DMS114 treated with DMSO at 0.1 percent for 48 hours (cell line): ENCODE measurements at regions not wholly inside any gene's neighbourhood (a gene's known extent, or its start where the extent isn't known, plus 50 kb on each side); places are given as distances from the start of the nearest gene placed in this dataset.
"Not testable (repeated sequence)": the region's sequence is repeated elsewhere in the genome, so short reads cannot be mapped to it uniquely, and the experiment has no call there.

Experiments
- DNase-seq: peaks from one replicate; lab custom pipeline; 2025; ENCODE audit not compliant: unreplicated experiment; lab: John Stamatoyannopoulos, UW

DNA sequence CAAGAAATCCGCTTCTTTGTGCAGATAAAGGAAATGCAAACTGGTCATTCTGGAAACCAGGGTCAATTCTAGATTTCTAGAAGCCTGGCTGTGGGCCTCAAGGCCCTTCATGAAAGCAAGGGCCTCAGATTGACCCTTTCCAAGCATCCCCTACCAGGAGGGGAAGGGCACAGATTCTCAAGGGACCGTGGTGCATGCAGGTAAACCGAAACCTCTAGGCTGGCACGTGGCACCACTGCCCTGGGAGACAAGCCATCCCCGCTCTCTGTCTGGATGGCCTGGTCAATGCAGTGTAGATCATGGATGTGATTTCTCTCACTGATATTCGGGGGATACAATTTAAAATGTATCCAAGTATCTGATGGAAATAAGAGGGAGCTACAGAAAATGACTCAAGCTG is 69.4 kb downstream of the TOMM20 start:
- no peak for DNase-seq

DNA sequence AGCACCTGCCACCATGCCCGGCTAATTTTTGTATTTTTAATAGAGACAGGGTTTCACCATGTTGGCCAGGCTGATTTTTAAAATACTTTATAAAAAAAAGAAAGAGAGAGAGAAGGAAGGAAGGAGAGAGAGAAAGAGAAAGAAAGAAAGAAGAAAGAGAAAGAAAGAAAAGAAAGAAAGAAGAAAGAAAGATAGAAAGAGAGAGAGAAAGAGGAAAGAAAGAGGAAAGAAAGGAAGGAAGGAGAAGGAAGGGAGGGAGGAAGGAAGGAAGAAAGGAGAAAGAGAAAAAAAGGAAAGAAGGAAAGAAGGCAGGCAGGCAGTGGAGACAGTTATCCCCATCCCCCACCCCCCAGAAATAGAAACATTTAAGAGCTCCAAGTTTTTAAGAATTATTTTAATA is 69.9 kb downstream of the TOMM20 start:
- no peak for DNase-seq

DNA sequence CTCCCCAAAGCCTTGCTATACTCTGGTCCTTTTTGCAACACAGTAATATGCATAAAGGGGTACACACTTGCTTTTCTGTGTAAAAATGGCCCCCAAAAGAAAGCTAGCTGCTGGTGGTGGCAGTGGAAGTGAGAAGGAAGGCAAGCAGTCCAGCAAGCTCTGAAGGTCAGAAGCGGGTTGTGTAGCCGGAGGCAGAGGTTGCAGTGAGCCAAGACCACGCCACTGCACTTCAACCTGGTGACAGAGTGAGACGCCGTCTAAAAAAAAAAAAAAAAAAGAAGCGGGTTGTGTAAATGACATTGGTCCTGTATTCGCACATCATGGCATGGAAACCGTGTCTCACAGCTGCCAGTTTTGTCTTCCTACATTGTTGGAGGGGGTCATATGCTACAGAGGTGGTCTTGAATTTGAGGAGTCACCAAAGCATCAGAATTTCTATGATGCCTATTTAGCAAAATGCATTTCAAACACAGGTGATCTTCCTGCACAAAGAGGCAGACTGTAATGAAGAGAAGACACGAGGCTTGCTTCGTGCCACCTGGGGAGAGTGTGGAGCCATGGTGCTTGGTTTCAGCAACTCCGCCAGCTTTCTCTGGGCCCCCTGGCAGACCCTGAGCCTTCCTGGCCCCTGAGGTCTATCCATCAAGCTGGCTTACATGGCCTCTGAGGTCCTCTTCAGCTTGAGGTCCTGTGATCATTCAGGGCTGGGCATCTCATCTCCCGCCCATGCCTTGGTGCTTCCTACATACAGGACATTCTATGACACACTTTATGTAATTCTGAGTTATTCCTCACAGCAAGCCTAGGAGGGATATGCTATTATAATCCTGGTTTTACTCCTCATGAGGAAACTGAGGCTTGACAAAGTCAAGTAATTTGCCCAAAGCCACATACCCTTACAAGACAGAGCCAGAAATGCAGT is 71.0 kb downstream of the TOMM20 start:
- DNase-seq: no peak

DNA sequence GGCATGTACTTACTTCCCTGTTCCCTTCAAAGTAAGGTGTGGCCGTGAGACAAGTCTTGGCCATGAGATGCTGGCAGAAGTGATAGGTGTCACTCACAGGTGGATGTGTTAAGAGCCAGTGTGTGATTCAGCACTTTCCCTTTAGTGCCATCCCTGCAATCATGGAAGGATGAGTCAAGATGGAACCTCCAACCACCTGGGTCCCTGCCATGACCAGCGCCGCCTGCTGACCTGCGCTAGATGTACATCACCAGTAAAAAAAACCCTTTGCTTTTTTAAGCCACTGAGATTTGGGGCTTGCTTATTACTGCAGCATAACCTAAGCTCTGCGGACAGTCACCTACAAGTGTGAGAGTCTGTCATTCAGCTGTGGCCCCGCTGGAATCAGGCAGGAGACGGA is 71.7 kb downstream of the TOMM20 start:
- no peak for DNase-seq

DNA sequence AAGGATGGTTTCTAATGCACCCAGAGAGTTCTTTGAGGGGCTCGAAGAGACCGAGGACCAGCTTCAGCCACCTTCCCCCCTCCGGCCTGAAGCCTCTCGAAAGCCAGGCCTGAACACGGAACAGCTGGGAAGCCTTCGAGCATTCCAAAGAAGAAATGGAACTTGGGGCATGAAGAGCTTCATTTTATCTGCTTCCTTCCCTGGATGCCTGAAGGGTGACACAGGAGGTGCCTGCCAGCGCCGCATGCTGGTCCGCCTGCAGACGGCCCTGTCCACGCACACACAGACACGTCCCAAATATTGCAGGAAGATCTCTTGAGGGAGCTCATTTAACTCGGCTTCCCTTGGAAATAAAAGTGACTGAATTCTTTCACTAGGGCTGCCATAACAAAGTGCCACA is 73.7 kb downstream of the TOMM20 start:
- no peak for DNase-seq

DNA sequence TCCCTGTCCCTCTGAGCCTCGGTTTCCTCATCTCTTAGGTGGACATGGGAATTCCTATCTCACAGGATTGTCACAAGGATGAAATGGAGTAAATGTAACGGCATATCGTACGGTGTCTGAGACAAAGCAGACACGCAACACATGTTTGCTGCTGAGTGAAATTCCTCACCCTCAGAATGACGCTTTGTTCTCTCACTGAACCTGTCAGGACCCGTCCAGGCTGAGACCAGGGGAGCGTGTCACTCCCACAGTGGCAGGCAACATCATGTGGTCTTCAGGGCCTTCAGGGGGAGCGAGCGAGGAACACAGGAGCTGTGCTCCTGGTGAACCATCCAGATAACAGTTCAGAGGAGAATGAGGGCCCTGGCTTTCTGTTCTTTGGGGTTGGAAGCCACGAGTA is 74.2 kb downstream of the TOMM20 start:
- no peak for DNase-seq

DNA sequence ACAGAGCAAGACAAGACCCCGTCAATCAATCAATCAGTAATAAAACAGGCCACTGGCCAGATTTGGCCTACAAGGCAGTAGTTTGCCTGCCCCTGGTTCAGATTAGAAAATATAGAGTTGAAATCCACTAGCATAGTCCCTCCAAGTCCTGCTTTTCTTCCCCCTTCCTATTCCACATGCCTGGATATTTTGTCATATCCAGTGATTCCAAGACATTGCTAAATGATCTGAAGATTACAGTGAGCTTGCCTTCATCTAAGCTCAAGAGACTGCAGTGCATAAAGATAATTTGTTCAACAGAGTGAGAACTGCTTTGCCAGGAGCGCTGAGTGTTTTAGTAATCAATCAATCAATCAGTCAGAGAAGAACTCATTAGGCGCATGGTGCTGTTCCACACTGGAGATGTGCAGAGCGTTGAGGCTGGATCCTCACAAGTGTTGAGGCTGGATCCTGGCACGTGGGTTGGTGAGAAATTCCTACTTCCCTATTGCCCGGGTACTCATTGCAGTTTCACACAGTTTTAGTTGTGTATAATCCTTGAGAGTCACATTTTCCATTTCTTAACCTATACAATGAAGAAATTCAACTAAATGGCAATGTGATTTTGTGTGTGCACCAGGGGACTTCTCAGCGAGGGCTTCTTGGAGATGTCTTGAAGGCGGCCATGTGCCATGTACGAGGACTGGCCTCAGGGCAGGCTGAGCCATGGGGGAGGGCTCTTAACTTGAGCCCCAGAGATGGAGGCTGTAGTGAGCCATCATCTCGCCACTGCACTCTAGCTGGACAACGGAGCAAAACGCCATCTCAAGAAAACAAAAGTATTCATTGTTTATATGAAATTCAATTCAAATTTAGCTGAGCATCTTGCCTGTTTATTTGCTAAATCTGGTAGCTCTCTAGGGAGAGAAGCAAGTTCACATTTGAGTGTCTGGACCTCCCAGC is 76.3 kb downstream of the TOMM20 start:
- DNase-seq: no peak

DNA sequence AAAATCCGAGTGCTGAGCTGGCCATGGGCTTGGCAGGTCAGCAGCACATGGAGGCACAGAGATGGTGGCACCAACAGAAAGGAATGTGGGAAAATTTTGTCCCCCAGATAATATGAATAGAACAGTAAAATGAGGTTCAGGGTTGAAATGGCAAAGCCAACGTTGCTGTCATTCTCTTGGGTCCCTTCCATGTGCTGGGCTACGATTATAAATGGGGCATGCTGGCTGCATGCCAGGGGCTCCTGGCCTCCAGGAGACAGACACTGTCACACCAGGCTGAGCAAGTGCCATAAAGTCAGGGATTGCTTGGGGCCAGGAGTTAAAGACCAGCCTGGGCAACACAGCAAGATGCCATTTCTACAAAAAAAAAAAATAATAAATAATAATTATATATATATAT is 77.1 kb downstream of the TOMM20 start:
- DNase-seq: no peak

DNA sequence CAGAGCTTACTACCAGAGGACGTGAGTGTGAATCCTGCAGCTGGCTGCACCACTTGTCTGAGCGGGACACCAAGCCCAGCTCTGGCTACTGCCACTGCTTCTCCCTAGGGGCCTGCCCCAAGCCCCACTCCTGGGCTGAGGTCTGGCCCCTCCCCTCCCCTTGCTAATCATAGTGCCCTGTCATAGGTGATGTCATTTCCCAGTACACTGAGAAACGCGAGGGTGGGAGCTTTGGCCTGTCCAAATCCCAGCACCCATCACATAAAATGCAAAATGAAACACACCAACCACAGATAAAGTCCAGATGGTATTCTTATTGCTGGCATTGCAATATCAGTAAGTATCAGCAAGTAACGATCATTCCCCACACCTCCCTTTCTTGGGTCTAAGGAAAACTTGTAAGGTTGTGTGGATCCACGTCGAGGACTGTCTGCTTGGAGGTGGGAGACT is 77.7 kb downstream of the TOMM20 start:
- no peak for DNase-seq

DNA sequence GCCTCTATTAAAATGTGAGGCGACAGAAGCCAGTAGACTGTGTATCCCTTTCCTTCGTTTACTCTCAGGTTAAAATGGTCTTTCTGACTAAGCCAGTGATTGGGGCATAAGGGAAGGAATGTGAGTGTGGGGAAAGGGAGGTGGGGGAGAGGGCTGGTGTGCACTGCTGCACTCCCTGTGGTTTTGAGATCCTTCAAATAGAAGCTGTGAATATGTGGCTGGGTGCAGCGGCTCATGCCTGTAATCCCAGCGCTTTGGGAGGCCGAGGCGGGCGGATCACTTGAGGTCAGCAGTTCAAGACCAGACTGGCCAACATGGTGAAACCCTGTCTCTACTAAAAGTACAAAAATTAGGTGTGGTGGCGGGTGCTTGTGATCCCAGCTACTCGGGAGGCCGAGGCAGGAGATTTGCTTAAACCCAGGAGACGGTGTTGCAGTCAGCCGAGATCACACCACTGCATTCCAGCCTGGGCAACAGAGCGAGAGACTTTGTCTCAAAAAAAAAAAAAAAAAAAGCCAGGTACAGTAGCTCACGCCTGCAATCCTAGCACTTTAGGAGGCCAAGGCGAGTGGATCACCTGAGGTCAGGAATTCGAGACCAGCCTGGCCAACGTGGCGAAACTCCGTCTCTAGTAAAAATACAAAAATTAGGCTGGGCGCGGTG is 78.8 kb downstream of the TOMM20 start:
- not testable (repeated sequence) for DNase-seq

DNA sequence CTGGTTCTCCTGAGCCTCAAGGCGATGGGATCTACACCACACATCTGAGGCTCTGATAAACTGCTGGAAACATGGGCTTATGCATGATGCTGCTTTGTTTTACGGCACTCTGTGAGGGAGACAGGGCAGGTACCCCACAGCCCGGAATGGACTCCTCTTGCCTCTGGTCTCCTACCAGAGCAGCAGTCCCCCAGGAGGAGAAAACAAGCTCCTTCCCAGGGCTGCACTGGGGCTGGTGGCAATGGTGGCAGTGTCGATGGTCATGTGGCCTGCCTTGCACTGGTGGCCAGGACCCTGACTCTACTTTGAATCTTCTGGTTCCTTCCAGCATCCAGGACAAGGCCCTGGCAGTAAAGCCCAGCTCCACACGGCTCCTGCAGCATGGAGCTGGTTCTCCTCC is 79.4 kb downstream of the TOMM20 start:
- DNase-seq: no peak

DNA sequence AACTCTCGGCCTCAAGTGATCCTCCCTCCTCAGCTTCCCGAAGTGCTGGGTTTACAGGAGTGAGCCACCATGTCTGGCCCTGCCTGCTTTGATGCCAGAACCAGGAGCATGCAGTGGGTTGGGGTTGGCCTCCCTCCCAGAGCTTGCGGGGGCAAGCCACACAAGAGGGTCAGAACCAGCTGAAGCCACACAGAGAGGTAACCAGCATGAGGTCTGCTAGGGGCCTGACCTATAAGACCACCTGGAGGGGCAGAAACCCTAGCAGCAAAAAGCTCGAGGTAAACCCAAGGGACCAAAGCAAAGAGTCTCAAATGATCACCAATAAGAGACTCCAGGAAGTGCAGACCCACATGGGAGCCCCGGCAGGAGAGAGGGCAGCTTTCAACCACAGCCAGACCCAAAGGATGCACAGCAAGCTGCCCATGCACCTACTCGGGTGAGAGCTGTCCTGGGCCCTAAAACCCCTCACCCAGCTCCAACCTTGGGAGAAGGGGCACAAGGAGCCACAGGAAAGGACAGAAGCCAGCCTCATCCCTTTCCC is 81.2 kb downstream of the TOMM20 start:
- DNase-seq: no peak

DNA sequence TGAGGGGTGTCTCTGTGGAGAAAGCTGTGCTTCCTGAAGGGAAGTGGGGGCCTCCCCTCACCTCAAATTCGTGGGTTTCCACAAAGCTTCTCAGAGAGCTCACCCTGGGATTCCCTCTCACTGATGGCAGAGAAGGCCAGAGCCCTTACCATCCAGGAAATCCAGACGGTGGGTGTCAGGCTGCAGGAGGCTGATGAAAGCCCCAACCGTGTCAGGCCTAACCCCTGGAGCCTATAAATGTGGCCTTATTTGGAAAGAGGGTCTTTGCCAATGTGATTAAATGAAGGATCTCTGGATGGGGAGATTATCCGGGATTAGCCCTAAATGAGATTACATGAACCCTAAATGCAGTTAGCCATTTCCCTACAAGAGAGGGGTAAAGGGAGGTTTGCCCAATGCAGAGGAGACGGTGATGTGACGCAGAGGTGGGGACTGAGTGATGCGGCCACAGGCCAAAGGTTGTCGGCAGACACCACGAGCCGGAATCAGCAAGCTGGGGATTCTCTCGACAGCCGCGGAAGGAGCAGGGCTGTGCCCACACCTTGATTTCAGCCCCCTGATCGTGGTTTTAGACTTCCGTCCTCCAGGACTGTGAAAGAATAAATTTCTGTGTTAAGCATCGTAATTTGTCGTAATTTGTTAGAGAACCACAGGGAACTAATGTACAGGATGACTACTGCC is 82.6 kb downstream of the TOMM20 start:
- no peak for DNase-seq

DNA sequence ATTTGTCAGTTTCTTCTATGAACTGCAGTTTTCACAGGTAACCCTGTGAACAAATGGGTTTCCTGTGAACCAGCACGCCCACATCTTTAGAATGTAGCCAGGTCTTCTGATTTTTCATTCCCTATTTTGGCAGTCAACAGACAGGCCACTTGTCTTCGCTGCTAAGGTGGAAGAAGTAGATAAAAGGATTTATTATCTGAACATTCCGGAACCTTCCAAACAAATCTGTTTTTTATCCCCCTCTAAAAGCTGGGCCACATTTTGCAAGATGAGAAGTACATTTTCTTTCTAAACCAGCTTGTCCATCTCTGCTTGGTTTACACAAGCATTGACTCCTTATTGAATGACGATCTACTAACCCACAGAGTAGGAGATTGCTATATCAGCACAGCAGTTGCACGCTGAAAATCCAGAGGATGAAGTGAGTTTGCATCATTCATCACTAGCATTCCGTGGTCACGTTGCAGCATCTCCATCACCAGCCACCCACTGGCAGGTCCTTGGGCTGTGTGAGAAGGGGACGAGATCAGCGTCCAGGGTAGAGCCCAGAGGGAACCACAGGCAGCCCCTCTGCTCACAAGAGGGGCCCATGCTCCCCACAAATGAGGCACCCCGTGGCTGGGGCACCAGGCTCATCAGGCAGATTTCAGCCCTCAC is 83.5 kb downstream of the TOMM20 start:
- no peak for DNase-seq

DNA sequence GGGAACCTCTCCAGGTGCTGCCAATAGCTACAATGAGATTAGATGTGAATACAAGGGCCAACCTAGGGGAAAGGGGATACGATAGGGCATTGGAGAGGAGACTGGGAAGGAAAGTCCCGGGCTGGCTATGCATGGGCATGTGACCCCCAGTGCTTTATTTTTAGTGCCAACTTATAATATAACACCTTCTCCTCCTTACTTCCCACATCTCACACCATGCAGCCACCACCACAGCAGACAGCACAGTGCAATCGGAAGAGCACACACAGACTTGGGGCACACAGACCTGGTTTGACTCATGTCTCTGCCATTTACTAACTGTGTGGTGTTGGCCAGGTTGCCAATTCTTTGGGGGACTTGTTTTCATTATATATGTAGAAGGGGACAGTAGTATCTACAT is 85.4 kb downstream of the TOMM20 start:
- no peak for DNase-seq

DNA sequence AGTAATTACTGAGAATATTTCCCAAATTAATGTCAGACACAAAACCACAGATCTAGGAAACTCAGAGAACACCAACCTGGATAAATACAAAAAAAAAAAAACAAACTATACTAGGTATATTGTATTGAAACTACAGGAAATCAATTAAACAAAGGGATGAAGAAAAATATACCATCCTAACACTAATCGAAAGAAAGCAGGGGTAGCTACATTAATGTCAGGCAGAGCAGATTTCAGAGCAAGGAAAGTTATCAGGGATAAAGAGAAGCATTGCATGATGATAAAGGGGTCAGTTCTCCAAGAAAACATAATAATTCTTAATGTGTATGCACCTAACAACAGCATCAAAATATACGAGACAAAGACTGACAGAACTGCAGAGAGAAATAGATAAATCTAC is 89.9 kb downstream of the TOMM20 start:
- DNase-seq: no peak

DNA sequence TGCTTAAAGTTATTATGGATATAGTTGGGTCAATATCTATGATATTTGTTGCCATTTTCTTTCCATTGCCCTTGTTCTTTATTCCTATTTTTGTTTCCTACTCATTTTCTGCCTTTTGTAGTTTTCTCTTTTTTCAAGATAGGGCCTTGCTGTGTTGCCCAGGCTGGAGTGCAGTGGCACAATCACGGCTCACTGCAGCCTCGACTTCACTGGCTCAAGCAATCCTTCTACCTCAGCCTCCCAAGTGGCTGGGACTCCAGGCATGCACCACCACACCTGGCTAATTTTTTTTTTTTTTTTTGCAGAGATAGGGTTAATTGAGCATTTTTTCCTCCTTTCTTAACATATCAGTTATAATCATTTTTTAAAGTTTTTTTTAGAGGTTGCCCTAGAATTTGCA is 92.7 kb downstream of the TOMM20 start:
- no peak for DNase-seq

DNA sequence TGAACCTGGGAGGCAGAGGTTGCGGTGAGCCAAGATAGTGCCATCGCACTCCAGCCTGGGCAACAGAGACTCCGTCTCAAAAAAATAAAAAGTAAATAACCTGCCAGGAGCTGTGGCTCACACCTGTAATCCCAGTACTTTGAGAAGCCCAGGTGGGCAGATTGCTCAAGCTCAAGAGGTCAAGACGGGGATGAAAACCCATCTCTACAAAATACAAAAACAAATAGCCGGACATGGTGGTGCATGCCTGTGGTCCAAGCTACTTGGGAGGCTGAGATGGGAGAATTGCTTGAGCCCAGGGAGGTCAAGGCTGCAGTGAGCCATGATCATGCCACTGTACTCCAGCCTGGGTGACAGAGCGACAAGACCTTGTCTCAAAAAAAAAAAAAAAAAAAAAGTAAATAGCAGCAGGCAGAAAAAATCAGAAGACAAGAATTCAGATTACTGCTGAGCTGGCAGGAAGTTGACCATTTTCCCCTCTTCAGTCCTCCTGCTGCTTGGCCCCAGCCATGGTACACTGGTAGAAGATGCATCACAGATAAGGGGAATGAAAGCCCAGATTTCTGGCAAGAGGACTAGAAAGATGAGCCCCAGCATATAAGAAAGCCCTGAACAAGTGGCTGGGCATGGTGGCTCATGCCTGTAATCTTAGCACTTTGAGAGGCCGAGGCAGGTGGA is 97.6 kb downstream of the TOMM20 start:
- no peak for DNase-seq

DNA sequence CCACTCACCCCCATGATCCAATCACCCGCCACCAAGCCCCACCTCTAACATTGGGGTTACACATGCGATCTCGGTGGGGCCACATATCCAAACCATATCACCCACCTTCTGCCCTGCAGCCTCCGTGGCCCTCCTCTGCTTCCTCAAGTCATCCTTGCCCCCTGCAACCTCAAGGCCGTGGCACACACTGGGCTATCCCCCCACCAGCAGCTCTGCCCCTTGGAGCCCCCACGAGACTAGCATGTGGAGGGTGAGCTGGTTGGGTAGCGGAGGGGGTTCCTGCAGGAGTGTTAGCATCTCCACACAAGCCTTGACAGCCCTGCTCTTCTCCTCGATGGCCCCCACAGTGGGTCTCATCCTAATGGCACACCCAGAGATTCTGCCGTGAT is 100.8 kb downstream of the TOMM20 start:
- no peak for DNase-seq
